H9 (cell line): ENCODE measurements at regions not wholly inside any gene's neighbourhood (a gene's known extent, or its start where the extent isn't known, plus 50 kb on each side); places are given as distances from the start of the nearest gene placed in this dataset.

Source experiments
- DNase-seq: peaks from one replicate; pipeline ENCODE4 v3.0.0-alpha.2; 2017
- H2AFZ ChIP-seq: one replicate; pipeline ENCODE4 v1.6.1; 2013; ENCODE audit warnings: mild to moderate bottlenecking, low read length, control low read depth, moderate library complexity
- H2AK5ac ChIP-seq: 2 replicates; pipeline ENCODE4 v1.6.1; 2013; ENCODE audit warnings: low read length, control low read depth, mixed read lengths; ENCODE audit not compliant: insufficient read length
- H2BK120ac ChIP-seq: one replicate; pipeline ENCODE4 v1.6.1; 2013; ENCODE audit warnings: low read depth, mild to moderate bottlenecking, low read length, control low read depth, inconsistent platforms; ENCODE audit not compliant: poor library complexity, severe bottlenecking
- H2BK12ac ChIP-seq: 2 replicates; pipeline ENCODE4 v1.6.1; 2013; ENCODE audit warnings: low read length, control low read depth, mixed read lengths, low read depth; ENCODE audit not compliant: insufficient read length
- H2BK15ac ChIP-seq: 2 replicates; pipeline ENCODE4 v1.6.1; 2013; ENCODE audit warnings: low read depth, low read length, control low read depth
- H2BK20ac ChIP-seq: one replicate; pipeline ENCODE4 v1.6.1; 2013; ENCODE audit warnings: low read depth, mild to moderate bottlenecking, low read length, control low read depth, inconsistent platforms; ENCODE audit not compliant: poor library complexity, severe bottlenecking
- H2BK5ac ChIP-seq: 2 replicates; pipeline ENCODE4 v1.6.1; 2013; ENCODE audit warnings: low read length, control low read depth, mixed read lengths; ENCODE audit not compliant: insufficient read length
- H3K14ac ChIP-seq: 2 replicates; pipeline ENCODE4 v1.6.1; 2013; ENCODE audit warnings: low read length, control low read depth; ENCODE audit not compliant: insufficient read depth
- H3K18ac ChIP-seq: 2 replicates; pipeline ENCODE4 v1.6.1; 2013; ENCODE audit warnings: low read depth, mild to moderate bottlenecking, mixed read lengths, low read length, control low read depth; ENCODE audit not compliant: insufficient read length
- H3K23ac ChIP-seq: 2 replicates; pipeline ENCODE4 v1.6.1; 2013; ENCODE audit warnings: low read length, control low read depth, mixed read lengths, low read depth; ENCODE audit not compliant: insufficient read length
- H3K23me2 ChIP-seq: 2 replicates; pipeline ENCODE4 v1.6.1; 2013; ENCODE audit warnings: low read depth, mild to moderate bottlenecking, mixed read lengths, low read length, control low read depth; ENCODE audit not compliant: insufficient read length, poor library complexity, severe bottlenecking
- H3K27ac ChIP-seq: 2 replicates; pipeline ENCODE4 v1.5.1; 2013; ENCODE audit warnings: low read length, control low read depth, mixed read lengths, low read depth; ENCODE audit not compliant: insufficient read length
- H3K27me3 ChIP-seq: 2 replicates; pipeline ENCODE4 v1.6.1; 2013; ENCODE audit warnings: low read length, control low read depth, inconsistent platforms; ENCODE audit not compliant: insufficient read depth
- H3K4ac ChIP-seq: 2 replicates; pipeline ENCODE4 v1.6.1; 2013; ENCODE audit warnings: low read depth, mild to moderate bottlenecking, control low read depth, inconsistent platforms, low read length, moderate library complexity
- H3K4me1 ChIP-seq: 2 replicates; pipeline ENCODE4 v1.6.1; 2013; ENCODE audit warnings: low read length, control low read depth, inconsistent platforms; ENCODE audit not compliant: insufficient read depth
- H3K4me2 ChIP-seq: 2 replicates; pipeline ENCODE4 v1.6.1; 2013; ENCODE audit warnings: low read length, control low read depth, mixed read lengths; ENCODE audit not compliant: insufficient read length, insufficient read depth
- H3K56ac ChIP-seq: 2 replicates; pipeline ENCODE4 v1.6.1; 2013; ENCODE audit warnings: low read depth, mild to moderate bottlenecking, mixed read lengths, low read length, control low read depth; ENCODE audit not compliant: insufficient read length
- H3K79me1 ChIP-seq: 2 replicates; pipeline ENCODE4 v1.6.1; 2013; ENCODE audit warnings: low read depth, mild to moderate bottlenecking, moderate library complexity, low read length, control low read depth, inconsistent platforms; ENCODE audit not compliant: insufficient read depth, poor library complexity, severe bottlenecking
- H3K79me2 ChIP-seq: 2 replicates; pipeline ENCODE4 v1.6.1; 2013; ENCODE audit warnings: low read length, control low read depth, inconsistent platforms; ENCODE audit not compliant: insufficient read depth
- H3K9ac ChIP-seq: 2 replicates; pipeline ENCODE4 v1.6.1; 2013; ENCODE audit warnings: low read length, control low read depth, mixed read lengths; ENCODE audit not compliant: insufficient read length; ENCODE audit errors: extremely low read depth
- H3K9me3 ChIP-seq: one replicate; pipeline ENCODE4 v1.6.1; 2013; ENCODE audit warnings: low read depth, low read length, inconsistent platforms; ENCODE audit not compliant: control insufficient read depth
- H3T11ph ChIP-seq: one replicate; pipeline ENCODE4 v1.6.1; 2013; ENCODE audit warnings: mild to moderate bottlenecking, low read length, control low read depth, inconsistent platforms
- H4K20me1 ChIP-seq: one replicate; pipeline ENCODE4 v1.6.1; 2013; ENCODE audit not compliant: control insufficient read depth, insufficient read length, insufficient read depth
- H4K5ac ChIP-seq: 2 replicates; pipeline ENCODE4 v1.6.1; 2013; ENCODE audit warnings: low read depth, mild to moderate bottlenecking, mixed read lengths, low read length, control low read depth; ENCODE audit not compliant: insufficient read length
- H4K8ac ChIP-seq: replicated peaks from 2 replicates; pipeline ENCODE4 v1.6.1; 2013; ENCODE audit warnings: low read length, control low read depth, mixed read lengths, low read depth; ENCODE audit not compliant: insufficient read length
- H4K91ac ChIP-seq: 2 replicates; pipeline ENCODE4 v1.6.1; 2013; ENCODE audit warnings: low read depth, mild to moderate bottlenecking, moderate library complexity, mixed read lengths, low read length, control low read depth; ENCODE audit not compliant: insufficient read length
- H3K27ac Mint-ChIP-seq, 3 experiments: 2 replicates in 2 of 3; 3 replicates in 1 of 3; pipeline ENCODE4 v1.8.0; 2020 to 2021; ENCODE audit warnings: mixed read lengths in 3 of 3, mild to moderate bottlenecking in 1 of 3, moderate library complexity in 1 of 3
- H3K27me3 Mint-ChIP-seq: 2 replicates; pipeline ENCODE4 v1.8.0; 2021; ENCODE audit warnings: low read depth, mild to moderate bottlenecking, moderate library complexity, mixed read lengths
- H3K36me3 Mint-ChIP-seq, 3 experiments: 2 replicates in 2 of 3; 3 replicates in 1 of 3; pipeline ENCODE4 v1.8.0; 2020 to 2021; ENCODE audit warnings: low read depth in 3 of 3, mixed read lengths in 3 of 3; ENCODE audit not compliant: insufficient read depth in 1 of 3
- H3K4me1 Mint-ChIP-seq, 2 experiments: 2 replicates each; pipeline ENCODE4 v1.8.0; 2020; ENCODE audit warnings: mixed read lengths in 2 of 2
- H3K4me3 Mint-ChIP-seq, 2 experiments: 2 replicates in 1 of 2; 3 replicates in 1 of 2; pipeline ENCODE4 v1.8.0; 2020 to 2021; ENCODE audit warnings: mild to moderate bottlenecking in 2 of 2, mixed read lengths in 2 of 2, moderate library complexity in 1 of 2
- H3K9me3 Mint-ChIP-seq, 2 experiments: 2 replicates in 1 of 2; 3 replicates in 1 of 2; pipeline ENCODE4 v1.8.0; 2020; ENCODE audit warnings: mild to moderate bottlenecking in 2 of 2, mixed read lengths in 2 of 2, moderate library complexity in 1 of 2
- CTCF ChIP-seq: fragments of 200-600 bp; sonication (generic); conservative IDR thresholded peaks from 3 replicates; pipeline ENCODE4 v1.8.0; 2021; ENCODE audit warnings: antibody characterized with exemption, mild to moderate bottlenecking

- H3K4me2 ChIP-seq = no peak overlapping the region
- H3K79me2 ChIP-seq = no peaks in the 10 kb centered on the region
- H4K20me1 ChIP-seq = no peaks in the 10 kb centered on the region
- no peak overlapping the region for H3K56ac ChIP-seq
- no peak overlapping the region for H2BK120ac ChIP-seq
- TF ChIP-seq CTCF = no peak
- H2BK15ac ChIP-seq = no peak overlapping the region
- Mint-ChIP-seq H3K27me3 (peaks cover 4% of the 10 kb centered on the region; the same call in 1 of the 2 replicates), H3K36me3 (no peaks in the 10 kb centered on the region; a peak in 1 of 7 replicates), H3K4me1 (peaks cover 13 to 20% of the 10 kb centered on the region in 2 experiments), H3K4me3 (no peak overlapping the region), H3K27ac (peak overlapping the region in 1 of 3 experiments; percentile 33; a peak in 1 of 7 replicates), H3K9me3 (no peaks in the 10 kb centered on the region)
- H4K91ac ChIP-seq = no peak overlapping the region
- no peak overlapping the region for H4K5ac ChIP-seq
- no peak overlapping the region for H3K4ac ChIP-seq
- no peak overlapping the region for H2BK20ac ChIP-seq
- no peak overlapping the region for H2AK5ac ChIP-seq
- H2BK12ac ChIP-seq = no peak overlapping the region
- H3T11ph ChIP-seq = no peak overlapping the region
- no peak overlapping the region for H3K9ac ChIP-seq
- no peak overlapping the region for H2BK5ac ChIP-seq
- no peak overlapping the region for H2AFZ ChIP-seq
- H3K79me1 ChIP-seq = no peaks in the 10 kb centered on the region
- peaks cover 6% of the 10 kb centered on the region; the same call in 1 of the 2 replicates for H3K4me1 ChIP-seq
- H3K9me3 ChIP-seq = no peaks in the 10 kb centered on the region
- H4K8ac ChIP-seq = no peak overlapping the region
- H3K23me2 ChIP-seq = no peaks in the 10 kb centered on the region
- H3K23ac ChIP-seq = no peak overlapping the region
- H3K27me3 ChIP-seq = no peaks in the 10 kb centered on the region
- H3K14ac ChIP-seq = no peak overlapping the region
- DNase-seq = no peak
- no peak overlapping the region for H3K27ac ChIP-seq
- H3K18ac ChIP-seq = no peak overlapping the region
Measured at GRCh38 chr4:182134261-182134660, 108.9 kb upstream of the TENM3 start.
